IPS DF 19.7 (cell line): ENCODE measurements at regions not wholly inside any gene's neighbourhood (a gene's known extent, or its start where the extent isn't known, plus 50 kb on each side); places are given as distances from the start of the nearest gene placed in this dataset.
"Not testable (repeated sequence)": the region's sequence is repeated elsewhere in the genome, so short reads cannot be mapped to it uniquely, and the experiment has no call there.

Experiments used
- DNase-seq: peaks from one replicate; pipeline ENCODE4 v3.0.0-alpha.2; 2013; ENCODE audit warnings: low read depth, low spot score

GRCh38 chr15:59786466-59786865 lies 97.3 kb upstream of the BNIP2 start:
- not testable (repeated sequence) for DNase-seq

- DNase-seq: not testable (repeated sequence)
Measured at GRCh38 chr15:59785981-59786380, 96.9 kb upstream of the BNIP2 start.

DNA sequence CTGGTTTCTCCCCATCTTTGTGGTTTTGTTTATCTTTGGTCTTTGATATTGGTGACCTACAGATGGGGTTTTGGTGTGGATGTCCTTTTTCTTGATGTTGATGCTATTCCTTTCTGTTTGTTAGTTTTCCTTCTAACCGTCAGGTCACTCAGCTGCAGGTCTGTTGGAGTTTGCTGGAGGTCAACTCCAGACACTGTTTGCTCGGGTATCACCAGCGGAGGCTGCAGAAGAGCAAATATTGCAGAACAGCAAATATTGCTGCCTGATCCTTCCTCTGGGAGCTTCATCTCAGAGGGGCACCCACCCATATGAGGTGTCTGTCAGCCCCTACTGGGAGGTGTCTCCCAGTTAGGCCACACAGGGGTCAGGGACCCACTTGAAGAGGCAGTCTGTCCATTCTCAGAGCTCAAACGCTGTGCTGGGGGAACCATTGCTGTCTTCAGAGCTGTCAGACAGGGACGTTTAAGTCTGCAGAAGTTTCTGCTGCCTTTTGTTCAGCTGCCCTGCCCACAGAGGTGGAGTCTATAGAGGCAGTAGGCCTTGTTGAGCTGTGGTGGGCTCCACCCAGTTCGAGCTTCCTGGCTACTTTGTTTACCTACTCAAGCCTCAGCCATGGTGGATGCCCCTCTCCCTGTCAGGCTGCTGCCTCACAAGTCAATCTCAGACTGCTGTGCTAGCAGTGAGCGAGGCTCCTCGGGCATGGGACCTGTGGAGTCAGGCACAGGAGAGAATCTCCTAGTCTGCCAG lies 94.8 kb upstream of the BNIP2 start:
- not testable (repeated sequence) for DNase-seq

DNA sequence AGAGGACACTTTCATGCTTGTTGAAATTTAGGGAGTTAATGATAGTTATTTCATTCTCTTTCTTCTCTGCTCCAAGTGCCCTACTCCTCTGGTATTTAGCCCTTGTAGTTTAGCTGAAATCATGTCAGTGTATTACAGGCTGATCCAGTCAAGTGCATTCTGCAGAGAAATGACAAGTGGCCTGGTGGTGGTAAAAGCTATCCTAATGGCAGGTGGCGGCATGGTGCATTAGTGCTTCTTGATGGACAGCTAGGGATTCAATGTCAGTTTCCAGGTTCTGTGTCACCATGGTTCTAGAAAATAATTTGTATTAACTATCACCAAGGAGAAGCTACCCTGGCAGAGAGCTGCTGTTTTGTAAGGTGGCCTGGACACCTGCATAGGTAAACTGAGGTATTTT lies 90.0 kb upstream of the BNIP2 start:
- no peak for DNase-seq

- DNase-seq: no peak
Measured at GRCh38 chr15:59764775-59765174, 75.7 kb upstream of the BNIP2 start.

- peak; percentile 23 for DNase-seq
Measured at GRCh38 chr15:59762558-59762957, 73.4 kb upstream of the BNIP2 start.

DNA sequence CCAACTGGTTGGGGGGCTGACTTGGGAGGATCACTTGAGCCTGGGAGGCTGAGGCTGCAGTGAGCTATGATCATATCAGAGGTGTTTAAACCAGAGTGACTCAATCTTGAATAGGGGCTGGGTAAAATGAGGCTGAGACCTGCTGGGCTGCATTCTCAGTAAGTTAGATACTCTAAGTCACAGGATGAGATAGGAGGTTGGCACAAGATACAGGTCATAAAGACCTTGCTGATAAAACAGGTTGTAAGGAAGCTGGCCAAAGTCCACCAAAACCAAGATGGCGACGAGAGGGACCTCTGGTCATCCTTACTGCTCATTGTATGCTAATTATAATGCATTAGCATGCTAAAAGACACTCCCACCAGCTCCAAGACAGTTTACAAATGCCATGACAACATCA lies 71.1 kb upstream of the BNIP2 start:
- not testable (repeated sequence) for DNase-seq

GRCh38 chr15:59751552-59752413 lies 62.7 kb upstream of the BNIP2 start:
- DNase-seq: peak; percentile 64

- no peak for DNase-seq
Measured at GRCh38 chr15:59746777-59747176, 57.7 kb upstream of the BNIP2 start.

GRCh38 chr15:59741274-59741906 lies 52.3 kb upstream of the BNIP2 start:
- no peak for DNase-seq

DNA sequence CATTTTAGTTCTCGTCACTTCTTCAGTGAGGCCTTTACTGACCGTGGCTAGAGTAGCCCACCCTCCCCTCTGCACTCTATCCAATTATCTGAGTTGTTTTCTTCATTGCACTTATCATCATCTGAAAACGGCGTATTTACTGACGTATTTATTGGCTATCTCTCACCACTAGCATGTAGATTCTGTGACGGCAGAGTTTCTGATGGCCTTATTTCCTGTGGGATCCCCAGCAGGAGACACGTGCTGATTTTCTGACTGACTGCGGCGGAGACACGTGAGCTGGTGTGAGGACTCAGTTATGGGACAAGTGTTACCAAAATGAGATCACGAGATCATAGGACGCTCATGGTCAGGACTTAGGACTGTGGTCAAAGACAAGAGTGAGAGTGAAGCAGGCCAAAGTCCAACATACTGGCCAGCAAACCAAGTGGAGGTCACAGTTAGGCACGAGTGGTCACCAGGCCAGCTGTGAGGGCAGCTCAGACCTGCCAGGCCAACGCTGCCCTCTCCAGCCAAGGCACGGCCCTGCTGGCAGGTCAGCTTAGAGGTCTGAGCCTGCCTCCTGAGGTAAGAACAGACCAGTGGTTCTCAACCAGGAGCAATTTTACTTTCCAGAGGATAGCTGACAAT lies 50.6 kb upstream of the BNIP2 start:
- DNase-seq: no peak
